GM19438 (cell line): ENCODE measurements at regions not wholly inside any gene's neighbourhood (a gene's known extent, or its start where the extent isn't known, plus 50 kb on each side); places are given as distances from the start of the nearest gene placed in this dataset.

Experiments
- ATAC-seq: cut with Tn5 transposase; IDR thresholded peaks from one replicate; pipeline ENCODE4 v1.9.1; 2021; ENCODE audit warnings: low read depth; ENCODE audit not compliant: unreplicated experiment

DNA sequence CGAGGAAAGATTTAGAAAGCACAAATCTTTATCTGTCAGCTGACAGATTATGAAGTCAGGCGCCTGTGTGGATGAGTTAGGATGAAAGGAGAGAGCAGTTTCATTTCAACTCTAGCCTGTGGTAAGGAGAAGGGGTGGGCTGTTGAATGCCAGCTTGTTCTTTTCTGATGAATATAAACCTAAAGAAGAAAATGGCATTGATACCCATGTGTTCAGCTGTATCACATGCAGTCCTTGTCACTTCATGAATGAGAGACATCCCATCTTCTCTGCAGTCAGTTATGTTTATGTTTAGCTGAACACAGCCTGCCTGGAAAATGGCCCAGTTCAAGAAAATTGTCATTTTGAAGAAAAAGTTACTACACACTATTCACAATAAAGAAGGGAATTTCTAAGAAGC is 345.7 kb upstream of the RBMS3 start:
- no peak for ATAC-seq

DNA sequence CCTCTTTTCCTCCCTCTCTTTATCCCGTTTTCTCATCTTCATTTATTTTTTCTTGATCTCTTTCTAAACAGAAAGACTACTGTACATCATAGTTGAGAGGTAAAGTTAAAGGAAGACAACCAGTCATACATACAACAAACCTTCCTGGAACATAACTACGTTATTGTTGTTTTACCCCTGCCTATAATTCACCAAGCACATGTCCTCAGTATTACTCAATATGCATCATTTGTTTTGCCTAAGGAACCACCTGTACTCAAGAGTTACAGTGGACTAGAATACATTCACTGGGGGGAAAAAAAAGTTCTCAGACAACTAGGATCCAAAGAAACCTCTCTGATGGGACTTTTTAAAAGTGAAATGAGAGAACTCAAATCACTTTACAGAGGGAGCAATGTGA is 344.7 kb upstream of the RBMS3 start:
- ATAC-seq, result no peak

DNA sequence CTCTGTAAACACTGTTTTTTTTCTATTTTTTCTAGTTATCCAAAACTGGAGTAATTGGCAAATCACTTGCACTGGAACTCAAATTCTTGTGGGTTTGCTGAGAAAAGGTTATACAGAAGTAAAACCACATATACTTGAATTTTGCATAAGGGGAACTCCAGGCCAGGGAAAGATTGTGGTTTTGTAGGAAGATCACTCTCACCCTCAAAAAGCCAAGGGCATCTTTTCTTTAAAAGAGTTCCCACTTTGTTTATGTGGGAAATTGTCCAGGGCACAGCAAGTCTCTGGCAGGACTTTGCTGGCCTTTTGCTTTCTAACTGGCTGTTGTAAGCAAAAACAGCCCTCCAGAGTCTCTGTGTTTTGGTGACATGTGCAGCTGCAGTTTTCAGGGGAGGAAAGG is 340.3 kb upstream of the RBMS3 start:
- ATAC-seq, result peak; percentile 85

DNA sequence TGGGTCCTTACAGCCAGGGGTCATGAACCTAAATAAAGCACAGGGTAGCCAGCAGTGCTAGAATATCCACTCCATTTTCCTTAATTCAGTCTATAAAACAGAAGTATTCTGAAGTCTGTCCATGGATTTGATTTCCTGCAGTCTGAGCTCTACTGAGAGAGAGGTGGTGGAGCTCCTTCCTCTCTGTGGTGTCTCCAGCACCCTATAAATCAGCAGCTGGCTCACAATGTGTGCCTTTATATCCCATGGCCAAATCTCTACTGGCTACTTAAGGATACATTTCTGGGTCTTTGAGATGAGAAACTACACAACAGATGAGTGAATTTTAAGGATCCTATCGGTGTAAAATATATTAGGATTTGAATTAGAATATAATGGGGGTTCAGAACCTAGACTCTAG is 339.9 kb upstream of the RBMS3 start:
- ATAC-seq, result peak; percentile 28

DNA sequence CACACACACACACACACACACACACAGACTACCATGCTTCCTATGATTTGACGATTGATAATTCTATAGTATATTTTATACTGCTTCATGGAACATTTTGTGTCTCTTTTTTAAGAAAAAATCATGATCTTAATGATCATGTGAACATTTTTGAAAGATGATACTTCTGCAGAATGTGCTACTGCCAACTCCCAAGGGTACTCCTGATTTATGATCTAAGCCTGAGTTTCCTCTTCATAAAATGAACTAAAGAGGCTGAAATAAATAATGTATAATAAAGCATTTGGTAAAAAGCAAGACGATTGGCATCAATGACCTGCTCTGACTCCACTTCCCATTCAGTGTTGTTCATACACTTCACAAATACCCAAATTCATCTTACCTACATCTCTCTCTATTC is 333.8 kb upstream of the RBMS3 start:
- no peak for ATAC-seq

DNA sequence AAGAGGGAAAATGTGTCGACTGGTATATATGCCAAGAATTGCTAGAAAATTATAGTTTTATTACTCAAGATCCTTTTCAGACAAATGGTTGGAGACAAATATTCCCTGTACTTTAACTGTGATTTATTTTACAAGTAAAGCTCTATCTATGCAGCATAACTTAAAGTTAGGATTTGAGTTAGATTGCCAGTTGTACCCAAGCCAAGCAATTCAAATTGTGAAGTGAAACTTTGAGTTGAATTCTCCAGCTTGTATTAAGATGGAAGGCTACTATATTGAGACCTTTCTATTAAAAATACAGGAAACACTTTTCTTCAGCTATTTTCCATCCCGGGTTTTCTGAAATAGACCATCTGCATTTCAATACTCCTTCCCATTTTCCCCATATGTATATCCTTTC is 333.1 kb upstream of the RBMS3 start:
- no peak for ATAC-seq

DNA sequence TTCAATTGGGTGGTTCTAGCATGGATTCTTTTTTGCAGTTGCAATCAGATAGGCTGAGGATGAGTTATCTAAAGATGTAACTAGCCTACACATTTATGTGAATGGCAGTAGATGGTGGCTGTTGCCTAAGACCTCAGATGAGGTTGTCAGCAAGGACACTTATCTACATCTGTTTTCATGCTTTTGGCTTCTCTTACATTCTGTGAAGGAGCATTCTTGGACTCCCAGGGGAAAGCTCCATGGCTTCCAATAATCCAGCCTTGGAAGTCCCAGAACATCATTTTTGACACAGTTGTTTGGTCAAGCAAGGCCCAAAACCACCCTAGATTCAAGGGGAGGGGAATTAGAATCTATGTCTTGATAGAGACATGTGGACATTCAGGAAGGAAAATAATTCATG is 332.2 kb upstream of the RBMS3 start:
- no peak for ATAC-seq

DNA sequence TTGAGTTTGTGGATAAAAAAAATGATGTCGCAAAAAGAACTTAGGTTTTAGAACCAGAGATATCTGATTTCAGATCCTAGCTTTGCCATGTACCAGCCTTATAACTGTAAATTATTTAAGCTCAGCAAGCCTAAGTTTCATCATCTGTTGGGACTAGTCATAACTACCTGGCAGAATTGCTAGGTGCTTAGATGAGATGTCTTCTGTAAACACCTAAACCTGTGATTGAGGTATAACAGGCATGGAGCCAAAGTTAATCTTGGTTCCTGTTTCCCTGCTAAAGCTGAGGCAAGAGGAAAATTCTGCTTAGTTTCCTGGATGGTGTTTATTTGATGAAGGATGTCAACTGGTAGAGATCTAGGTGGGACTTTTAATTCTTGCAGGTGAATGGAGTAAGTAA is 331.3 kb upstream of the RBMS3 start:
- ATAC-seq, result no peak

DNA sequence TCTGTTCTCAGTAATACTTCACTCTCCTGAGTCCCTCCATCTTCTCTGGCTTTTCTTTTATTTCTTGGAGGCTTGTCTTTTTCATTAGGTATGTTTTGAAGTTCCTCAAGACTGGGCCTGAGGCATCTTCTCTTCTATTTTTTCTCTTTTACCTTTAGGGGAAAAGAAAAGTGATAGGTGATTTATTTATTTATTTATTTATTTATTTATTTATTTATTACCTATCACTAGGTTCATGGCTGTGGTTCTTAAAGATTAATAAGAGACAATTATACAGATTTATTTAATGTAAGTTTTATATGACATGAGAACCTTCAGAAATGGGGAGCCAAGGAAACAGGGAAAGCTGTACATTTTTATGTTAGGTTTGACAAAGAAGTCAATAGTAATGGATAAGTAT is 330.3 kb upstream of the RBMS3 start:
- no peak for ATAC-seq

DNA sequence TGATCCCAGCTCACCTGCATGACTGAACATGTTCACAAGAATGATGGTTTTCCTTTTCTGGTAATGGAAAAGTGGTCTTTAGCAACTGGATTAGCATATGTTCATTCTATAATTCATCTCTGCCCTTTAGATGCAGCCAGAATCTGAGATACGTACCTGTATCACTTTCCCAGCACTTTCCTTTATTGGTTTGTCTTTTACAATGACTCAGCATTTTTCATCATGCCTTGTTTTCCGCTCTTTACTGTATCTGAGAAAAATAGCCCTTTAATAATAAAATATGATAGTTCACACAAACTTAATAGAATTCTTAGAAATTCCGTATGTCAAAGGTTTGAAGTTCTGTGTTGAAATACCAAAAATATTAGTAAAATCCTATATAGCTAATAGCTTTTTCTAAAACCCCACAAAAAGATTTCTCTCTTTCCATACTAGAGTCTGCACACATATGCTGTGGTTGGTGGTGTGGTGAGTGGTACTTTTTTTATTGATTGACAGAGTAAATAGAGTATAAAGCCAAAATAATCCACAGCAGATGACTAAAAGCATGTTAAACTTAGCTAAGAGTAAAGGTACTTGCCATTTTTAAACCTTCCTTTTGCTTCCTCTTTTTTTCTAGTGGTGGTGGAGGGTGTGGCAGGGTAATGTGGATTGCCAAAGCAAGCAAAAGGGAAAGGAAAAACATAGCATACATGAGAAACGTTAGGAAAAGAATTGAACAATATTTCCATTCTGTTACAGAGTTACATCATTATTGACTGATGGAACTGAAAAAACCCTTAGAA is 328.9 kb upstream of the RBMS3 start:
- no peak for ATAC-seq

DNA sequence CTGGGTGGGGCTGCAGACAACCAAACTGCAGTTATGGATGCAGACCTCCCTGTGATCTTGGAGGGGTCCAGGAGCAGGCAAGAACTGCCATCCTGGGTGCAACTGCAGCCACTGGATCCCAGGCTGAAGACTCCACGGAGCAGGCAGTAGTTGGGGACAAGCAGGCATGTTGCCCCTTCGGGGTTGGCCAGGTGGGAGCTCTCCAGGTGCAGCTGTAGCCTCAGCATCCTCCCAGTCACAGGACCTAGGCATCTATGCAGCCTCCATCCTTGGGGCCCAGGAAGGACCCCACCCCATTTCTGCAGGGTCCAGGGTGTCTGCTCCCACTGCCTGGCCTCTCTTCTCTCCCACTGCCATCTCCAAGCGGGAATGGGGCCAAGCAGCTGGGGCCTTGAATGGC is 322.2 kb upstream of the RBMS3 start:
- no peak for ATAC-seq

DNA sequence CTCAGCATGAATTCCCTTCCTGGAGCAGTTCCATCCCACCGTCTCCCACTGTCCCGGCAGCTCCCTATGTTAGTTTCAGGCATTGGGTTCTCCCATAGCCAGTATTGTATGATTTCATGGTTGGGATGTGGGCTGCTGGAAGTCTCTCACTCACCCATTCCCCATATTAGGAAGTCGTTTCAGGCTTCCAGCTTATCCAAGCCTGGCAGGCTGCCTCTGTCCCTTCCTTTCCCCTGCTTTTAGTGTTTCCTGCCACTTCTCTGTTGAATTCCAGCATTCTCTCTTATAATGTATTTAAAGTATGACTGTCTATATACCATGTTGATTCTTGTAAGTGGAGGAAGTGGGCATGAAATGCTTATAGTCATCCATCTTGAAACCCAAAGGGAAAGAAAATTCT is 309.7 kb upstream of the RBMS3 start:
- no peak for ATAC-seq

DNA sequence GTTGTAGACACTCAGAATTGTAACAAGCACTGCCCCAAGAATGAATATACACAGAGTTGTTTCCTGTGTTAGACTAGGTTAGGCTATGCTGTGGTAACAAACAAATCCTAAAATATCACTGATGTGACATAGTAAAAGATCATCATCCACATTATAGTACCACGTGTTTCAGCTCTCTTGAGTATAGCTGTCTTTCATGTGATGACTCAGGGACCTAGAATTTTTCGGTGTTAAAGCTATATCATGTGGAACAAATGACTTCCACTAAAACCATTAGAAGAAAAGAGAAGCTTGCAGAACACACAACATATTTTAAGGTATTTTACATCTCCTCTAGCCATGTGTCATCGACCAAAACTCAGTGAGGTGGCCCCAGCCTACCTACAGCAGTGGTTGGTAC is 307.9 kb upstream of the RBMS3 start:
- ATAC-seq, result no peak

DNA sequence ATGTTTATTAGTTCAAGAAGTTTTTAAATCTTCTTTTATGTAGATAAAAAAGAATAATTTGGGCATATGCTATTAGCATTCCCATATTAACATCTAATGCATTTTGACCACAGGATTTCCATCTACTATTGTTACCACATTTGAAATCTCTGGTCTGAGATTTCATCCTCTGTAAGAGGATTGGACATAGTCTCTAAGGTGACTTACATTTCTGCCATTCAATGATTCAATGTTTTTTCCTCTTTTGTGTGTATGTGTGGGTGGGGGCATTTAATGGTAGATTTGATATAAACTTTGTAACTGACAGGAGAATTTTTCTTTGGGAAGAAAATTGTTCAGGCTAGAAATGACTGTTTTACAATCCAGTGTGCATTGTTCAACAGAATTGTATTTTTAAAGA is 307.3 kb upstream of the RBMS3 start:
- no peak for ATAC-seq

DNA sequence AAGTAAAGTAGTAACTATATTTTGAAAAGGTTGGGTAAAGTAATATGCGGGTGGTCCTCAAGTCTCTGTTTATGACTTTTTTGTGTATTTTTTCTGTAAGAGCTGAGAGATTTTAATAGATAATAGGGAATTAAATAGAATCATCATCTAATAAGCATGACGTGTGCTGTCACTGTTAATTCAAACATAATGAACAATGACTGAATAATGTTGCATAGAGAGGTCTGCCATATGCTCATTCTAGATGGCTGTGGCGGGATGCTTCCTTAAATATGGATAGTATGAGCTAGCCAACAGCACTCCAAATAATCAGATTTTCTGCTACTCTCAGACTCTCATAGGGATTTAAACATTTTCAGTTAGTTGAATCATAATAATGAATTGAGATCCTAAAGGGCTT is 302.8 kb upstream of the RBMS3 start:
- ATAC-seq, result no peak

DNA sequence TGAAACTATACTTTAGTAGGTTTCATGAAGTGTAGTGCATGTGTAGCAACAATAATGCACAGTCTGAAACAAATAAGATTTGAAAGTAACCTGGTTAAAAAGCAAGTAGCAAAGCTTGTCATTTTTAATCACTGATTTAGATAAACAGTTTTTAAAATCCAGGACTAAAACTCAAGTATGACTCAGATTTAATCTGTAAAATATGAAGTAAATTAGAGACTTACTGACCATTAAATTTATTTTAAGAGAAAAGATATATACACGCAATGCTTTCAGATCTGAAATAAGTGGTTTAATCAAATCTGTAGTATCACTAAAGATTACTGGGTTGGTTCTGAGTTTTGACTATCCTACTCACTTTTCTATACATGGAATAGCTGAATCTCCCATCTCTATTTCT is 300.7 kb upstream of the RBMS3 start:
- ATAC-seq, result no peak

DNA sequence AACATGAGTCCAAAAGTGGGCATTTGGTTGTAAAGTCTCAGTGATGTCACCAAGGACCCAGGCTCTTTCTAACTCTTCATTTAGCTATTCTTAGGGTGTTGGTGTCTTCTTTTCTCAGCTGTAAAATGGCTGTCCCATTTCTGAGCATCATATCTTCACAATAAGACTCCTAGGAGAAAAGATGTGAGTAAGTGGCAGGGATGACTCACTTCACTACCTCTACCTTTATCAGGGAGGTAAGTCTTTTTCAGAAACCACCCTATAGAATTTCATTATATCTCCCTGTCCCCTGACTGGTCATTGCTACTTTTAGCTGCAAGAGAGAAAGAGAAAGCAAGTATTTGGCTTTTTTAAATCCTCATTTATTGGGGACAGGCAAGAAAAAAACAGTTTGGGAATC is 300.2 kb upstream of the RBMS3 start:
- no peak for ATAC-seq

DNA sequence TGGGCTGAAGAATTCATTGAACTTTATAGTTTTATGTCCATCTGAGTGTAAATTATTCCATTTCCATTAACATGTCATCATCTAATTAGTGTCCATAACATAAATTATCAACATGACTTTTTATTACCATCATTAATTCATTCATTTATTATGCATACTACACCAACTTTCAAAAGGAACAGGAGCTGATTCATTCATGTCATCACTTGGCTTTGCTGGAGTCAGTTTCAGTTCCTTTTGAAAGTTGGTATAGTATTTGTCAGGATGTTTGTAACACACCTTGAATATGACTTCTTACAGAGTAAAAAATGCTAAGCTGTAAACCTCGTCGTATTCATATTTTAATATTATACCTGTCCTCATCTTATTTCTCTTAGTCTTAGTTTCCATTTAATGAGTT is 298.0 kb upstream of the RBMS3 start:
- peak; percentile 84 for ATAC-seq

DNA sequence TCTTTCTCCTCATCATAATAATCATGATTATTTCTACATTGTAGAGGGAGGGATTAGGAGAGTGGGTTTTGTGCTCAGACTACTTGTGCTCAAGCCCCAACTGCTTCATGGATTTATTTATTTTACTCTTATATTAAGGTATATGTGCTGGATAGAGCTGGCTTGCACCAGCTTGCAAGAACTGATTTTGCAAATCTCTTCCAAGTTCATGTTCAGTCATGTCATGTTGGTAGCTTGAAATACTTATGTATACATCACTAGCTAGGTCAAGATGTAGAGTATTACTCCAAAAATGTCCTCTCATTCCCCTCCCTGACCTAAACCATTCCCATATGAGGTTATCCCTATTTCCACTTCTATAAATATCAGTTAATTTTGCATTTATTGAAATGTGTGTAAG is 293.9 kb upstream of the RBMS3 start:
- ATAC-seq, result no peak

DNA sequence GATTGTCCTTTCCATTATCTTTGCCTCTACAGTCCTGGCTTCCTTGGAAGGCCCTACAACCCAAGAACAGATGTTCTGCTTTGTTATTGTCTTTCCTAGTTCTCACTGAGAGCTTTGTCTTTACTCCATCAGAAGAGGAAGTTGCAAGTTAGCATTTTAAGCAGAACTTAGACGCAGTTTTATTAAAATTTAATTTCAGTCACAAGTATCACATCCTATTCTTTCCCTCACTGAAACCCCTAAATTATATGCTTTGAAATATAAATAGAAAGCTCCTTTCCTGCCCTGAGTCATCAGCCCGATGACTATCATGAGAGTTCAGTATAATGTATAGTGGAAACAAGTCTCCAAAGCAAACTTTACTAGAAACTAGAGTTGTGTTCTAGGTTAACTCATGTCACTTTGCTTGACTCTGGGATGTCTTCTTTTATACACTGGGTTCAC is 291.2 kb upstream of the RBMS3 start:
- ATAC-seq, result peak; percentile 88

DNA sequence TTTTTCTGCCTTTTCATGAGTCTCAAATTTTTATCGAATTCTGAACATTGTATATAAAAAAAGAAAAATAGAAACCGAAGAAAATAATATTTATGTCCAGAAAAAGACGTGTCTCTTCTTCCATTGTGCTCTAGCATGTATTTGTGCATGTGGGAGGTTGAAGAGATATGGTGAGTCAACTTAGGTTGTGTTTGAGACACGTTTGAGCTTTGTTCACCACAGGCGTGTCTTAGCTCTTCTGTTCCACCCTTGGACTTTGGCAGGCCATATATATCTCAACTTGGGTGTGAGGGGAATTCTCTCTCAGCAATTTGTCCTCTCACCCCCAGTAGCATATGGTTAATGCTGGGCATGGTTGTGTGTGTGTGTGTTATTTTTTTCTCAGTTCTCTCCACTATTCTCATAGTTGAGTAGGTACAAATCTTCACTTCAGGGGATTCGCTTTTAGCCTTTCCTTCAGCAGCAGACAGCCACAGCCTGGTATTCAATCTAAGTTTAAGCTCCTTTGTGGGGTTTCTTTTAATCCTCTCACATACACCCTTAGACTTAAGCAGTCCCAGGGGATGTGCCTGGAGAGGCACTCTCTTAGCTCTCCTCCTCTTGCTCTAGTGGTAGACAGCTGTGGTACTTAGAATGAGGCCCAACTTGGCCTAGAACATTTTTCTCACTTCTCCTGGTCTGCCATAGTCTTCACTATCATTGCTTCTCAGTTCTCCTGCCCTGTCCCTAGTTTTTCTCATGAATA is 286.5 kb upstream of the RBMS3 start:
- no peak for ATAC-seq

DNA sequence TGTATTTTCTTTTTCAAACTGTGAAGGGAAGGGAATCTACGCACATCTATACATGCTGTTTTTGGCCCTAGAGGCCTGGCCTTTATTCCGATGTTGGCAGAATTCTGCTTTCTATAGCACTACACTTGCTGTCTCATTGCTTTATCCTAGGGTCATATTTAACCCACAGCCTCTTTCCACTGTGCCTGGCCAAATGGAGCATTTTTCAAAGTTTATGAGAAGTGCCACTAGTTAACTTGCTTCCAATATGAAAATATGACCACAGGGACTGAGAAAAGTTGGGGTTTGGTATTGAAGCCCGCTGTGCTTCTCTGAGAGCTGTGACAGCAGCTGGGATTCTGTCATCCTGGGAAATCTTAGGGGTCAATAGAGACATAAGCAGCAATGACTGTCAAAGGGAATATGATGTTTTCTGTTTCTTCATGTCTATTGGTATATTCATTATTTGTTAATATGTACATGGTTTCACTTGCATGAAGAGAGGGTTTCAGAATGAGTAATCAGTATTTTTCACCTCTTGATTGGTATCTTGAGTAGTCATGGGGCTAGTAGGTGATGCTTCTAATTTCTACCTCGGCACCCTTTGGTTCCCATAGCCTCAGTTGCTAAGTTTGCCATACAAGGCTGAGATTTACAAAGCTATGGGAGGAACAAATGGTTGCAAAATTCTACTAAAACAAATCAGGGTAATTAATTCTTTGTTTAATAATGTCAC is 275.8 kb upstream of the RBMS3 start:
- ATAC-seq, result peak; percentile 99
